HG03378 (cell line): ENCODE measurements at regions not wholly inside any gene's neighbourhood (a gene's known extent, or its start where the extent isn't known, plus 50 kb on each side); places are given as distances from the start of the nearest gene placed in this dataset.
"Not testable (repeated sequence)": the region's sequence is repeated elsewhere in the genome, so short reads cannot be mapped to it uniquely, and the experiment has no call there.

ENCODE experiments used
- ATAC-seq: cut with Tn5 transposase; IDR thresholded peaks from one replicate; pipeline ENCODE4 v1.9.1; 2021; ENCODE audit warnings: mild to moderate bottlenecking, moderate library complexity; ENCODE audit not compliant: unreplicated experiment

- no peak for ATAC-seq
Measured at GRCh38 chr5:157963244-157963643, 104.3 kb upstream of the CLINT1 start.

- not testable (repeated sequence) for ATAC-seq
Measured at GRCh38 chr5:157962686-157963085, 103.7 kb upstream of the CLINT1 start.

GRCh38 chr5:157961896-157962590 lies 103.1 kb upstream of the CLINT1 start:
- ATAC-seq: no peak

DNA sequence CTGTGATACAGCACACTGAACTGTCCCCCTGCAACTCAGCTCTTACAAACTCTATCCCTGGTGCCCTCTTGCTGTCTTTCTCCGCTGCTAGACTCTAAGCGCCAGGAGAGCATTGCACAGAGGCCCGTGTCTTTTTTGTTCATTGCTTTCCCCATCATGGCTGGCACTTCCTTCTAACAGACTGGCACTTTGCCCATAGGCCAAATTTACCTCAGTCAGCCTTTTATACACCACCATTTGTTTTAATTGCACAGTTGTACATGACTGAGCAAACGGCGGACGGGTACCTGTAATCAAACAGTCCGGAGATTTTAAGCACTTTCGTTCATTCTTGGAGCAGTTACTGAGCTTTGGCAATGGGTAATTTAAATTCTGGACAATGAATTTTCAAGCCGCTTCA lies 102.2 kb upstream of the CLINT1 start:
- no peak for ATAC-seq

DNA sequence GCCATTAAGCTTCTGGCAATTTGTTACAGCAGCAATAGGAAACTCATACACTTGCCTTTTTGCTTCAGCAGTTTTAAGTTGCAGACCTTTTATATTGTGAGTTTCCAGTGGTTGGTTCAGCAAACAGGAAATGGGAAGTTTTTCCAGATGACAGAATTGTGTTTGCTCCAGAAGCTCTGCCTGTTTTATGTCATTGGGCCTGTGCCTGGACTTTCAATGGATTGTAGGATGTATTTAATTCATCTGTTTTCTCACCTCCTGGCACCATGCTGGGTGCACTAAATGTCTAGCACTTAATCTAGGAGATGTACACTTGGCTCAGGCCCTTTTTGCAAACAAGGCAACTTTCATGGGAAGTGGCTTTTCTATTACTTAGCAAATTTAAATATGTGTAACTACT lies 100.4 kb upstream of the CLINT1 start:
- ATAC-seq: no peak

DNA sequence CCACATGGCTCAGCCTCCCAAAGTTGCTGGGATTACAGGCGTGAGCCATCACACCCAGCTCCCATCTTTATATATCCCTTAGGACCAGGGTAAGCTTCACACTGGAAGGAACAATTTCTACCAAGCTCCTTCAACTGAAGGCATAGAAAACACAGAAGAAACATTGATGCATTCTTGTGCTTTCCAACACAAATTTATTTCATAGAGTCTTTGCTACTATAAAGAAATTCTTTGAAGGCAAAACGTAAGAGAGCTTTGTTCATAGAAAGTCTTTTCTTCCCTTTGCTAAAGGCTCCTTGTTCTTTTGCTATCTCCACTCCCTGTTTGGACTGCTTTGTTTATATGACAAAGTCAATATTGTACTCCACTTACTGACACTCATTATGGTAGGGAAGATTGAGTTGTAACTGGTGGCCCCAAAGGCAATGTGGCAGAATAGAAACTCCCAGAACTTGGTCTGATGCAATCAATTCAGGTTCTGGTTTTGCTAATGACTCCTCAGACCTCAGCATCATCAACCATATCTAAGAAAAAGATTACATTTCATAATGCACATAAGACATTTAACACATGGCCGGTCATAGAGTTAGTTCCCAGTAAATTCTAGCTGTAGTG lies 97.4 kb upstream of the CLINT1 start:
- no peak for ATAC-seq

DNA sequence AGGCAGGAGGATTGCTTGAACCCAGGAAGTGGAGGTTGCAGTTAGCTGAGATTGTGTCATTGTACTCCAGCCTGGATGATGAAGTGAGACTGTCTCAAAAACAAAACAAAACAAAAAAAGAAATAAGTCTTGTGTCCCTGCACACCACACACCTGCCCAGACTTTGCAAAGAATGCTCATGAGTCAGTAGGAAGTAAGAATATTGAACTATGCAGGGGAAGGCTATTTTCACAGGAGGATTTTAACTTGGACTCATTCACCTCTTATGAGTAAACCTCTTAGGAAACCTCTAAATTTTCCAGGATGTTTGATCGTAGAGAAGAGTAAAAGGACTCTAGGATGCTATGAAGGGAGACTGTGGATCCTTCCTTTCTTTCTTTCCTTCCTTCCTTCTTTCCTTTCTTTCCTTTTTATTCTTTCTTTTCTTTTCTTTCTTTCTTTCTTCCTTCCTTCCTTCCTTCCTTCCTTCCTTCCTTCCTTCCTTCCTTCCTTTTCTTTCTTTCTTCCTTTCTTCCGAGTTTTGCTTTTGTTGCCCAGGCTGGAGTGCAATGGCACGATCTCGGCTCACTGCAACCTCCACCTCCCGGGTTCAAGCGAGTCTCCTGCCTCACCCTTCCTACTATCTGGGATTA lies 96.7 kb upstream of the CLINT1 start:
- no peak for ATAC-seq

DNA sequence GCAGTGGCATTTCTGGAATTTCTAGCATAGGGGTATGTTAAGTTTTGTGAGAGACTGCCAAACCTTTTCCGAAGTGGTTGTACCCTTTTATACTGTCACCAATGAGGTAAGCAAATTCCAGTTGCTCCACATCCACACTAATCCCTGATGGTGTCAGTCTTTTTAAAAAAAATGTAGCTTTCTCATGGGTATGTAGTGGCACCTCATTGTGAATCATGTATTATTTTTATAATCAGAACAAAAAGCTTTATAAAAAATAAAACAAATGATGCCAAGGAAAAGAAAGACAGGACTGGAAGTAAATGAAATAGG lies 93.4 kb upstream of the CLINT1 start:
- ATAC-seq: no peak

DNA sequence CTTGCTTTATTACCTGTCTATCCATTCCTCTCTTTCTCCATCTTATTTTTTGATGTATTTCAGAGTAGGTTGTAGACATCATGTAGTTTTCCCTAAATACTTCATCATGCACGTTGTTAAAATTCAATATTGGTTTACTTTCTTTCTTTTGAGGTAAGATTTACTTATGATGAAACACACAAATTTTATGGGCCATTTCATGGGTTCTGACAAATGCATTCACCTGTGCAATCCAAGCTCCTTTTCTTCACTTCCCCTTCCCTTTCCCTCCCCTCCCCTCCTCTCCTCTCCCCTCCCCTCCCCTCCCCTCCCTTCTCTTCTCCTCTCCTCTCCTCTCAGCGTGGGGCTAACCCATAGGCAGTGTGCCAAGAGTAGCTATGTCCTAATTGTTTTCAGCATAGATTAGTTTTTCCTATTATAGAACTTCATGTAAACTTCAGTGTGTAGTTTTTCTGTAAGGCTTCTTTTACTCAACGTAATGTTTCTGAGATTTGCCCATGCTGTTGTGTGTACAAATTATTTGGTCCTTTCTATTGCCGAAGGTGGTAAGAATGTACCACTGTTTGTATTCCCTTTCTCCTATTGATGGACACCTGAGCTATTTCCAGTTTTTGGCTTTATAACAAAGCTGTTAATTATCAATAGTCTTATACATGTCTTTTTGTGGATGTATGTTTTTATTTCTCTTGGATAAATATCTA lies 92.9 kb upstream of the CLINT1 start:
- no peak for ATAC-seq

GRCh38 chr5:157949520-157949919 lies 90.6 kb upstream of the CLINT1 start:
- no peak for ATAC-seq

DNA sequence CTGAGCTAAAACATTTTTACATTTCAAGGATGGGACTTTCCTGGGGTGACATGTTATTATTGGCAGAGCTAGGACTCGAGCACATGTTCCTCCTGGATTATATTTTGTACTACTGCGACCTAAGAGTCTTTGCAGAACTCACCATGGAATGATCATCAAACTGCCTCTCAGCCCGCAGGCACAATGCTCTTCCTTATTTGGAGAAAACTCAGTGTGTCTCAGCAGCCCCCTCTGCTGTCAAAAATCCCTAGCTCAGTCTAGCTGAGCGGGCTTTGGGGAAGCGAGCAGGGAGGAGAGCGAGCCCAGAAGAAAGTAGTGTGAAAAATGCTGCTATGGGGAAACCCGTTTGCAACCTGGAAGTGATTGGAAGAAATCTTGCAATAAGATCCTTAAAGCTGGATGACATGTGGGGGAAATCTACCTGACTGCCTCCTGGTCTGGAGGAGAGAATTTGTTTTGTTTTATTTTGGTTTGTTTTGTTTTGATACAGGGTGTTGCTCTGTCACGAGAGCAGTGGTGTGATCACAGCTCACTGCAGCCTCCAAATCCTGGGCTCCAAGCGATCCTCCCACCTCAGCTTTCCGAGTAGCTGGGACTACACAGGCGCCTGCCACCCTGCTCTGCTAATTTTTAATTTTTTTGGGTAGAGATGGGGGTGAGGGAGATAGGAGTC lies 89.9 kb upstream of the CLINT1 start:
- peak; percentile 93 for ATAC-seq

GRCh38 chr5:157947156-157947555 lies 88.2 kb upstream of the CLINT1 start:
- no peak for ATAC-seq

DNA sequence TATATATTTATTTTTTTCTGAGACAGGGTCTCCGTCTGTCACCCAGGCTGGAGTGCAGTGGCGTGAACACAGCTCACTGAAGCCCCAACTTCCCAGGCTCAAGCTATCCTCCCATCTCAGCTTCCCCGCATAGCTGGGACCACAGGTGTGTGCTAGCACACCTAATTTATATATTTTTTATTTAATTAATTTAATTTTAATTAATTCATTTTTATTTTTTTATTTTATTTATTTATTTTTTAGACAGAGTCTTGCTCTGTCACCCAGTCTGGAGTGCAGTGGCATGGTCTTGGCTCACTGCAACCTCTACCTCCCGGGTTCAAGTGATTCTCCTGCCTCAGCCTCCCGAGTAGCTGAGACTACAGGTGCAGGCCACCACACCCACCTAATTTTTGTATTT lies 86.9 kb upstream of the CLINT1 start:
- ATAC-seq: not testable (repeated sequence)

DNA sequence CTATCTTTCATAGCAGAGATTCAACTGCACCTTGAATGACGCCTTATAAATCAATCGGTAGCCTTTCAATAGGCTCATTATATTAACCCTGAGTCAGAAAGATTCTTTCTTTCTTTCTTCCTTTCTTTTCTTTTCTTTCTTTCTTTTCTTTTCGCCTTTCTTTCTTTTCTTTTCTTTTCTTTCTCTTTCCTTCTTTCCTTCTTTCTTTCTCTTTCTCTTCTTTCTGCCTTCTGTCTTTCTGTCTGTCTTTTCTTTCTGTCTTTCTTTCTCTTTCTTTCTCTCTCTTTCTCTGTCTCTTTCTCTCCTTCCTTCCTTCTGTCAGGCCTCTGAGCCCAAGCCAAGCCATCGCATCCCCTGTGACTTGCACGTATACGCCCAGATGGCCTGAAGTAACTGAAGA lies 86.0 kb upstream of the CLINT1 start:
- no peak for ATAC-seq

DNA sequence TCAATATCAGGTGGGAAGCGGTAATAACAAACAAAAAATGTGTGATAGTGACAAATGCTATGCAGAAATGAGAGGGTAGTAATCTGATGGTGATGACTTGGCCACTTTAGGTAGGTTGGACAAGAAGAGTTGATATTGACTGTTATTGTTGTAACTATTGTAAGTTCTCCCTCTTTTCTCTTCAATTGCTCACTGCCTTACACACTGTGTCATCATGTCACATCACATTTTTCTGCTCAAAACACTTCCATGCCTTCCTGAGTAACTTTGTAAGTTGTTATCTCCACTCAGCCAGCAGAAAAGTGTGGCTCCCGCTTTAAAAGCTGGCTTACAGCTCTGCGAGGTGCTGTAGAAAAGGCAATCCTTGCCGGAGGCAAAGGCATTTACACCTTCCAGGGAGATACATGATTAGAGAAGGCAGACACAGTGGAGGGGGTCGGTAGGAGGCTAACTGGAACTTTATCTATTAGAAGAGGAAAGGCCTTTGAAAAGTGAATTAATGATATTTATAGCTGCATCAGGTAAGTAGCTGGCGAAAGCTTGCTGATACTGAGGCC lies 85.2 kb upstream of the CLINT1 start:
- no peak for ATAC-seq

DNA sequence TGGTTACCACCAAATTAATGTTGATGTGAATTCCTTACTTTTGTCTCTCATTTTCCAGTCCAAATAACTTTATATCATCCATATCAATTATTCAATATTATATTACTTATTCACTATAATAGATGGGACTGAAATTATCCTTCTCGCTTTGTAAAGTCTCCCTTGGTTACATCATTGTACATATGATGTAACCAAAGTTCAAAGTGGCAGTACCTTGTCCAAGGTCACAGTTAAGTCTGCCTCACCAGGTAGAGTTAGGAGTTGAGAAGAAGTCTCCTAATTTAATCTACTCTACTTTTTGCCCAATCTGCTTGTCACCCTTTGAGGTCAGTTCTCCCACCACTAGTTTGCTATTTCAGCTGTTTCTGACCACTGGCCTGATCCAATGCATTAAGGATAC lies 83.7 kb upstream of the CLINT1 start:
- no peak for ATAC-seq

GRCh38 chr5:157941616-157942015 lies 82.7 kb upstream of the CLINT1 start:
- ATAC-seq: no peak

- ATAC-seq: not testable (repeated sequence)
Measured at GRCh38 chr5:157938101-157938500, 79.2 kb upstream of the CLINT1 start.

DNA sequence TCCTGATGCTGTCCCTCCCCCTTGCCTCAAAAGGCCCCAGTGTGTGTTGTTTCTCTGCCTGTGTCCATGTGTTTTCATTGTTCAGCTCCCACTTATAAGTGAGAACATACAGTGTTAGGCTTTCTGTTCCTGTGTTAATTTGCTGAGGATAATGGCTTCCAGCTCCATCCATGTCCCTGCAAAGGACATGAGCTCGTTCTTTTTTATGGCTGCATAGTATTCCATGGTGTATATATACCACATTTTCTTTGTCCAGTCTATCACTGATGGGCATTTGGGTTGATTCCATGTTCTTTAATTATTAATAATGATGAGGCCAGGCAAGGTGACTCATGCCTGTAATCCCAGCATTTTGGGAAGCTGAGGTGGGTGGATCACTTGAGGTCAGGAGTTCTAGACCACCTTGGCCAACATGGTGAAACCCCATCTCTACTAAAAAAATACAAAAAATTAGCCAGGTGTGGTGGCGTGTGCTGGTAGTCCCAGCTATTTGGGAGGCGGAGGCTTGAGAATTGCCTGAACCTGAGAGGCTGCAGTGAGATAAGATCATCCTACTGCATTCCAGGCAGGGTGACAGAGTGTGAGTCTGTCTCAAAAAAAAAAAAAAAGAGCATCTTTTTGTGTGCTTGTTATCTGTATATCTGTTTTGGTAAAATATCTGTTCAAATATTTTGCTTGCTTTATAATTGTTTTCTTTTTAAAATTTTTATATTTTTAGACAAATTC lies 78.0 kb upstream of the CLINT1 start:
- ATAC-seq: not testable (repeated sequence)

GRCh38 chr5:157934600-157934999 lies 75.7 kb upstream of the CLINT1 start:
- no peak for ATAC-seq
